GM12878 (cell line): ENCODE measurements at regions not wholly inside any gene's neighbourhood (a gene's known extent, or its start where the extent isn't known, plus 50 kb on each side); places are given as distances from the start of the nearest gene placed in this dataset.

Source experiments
- ATAC-seq: fragments of 200-7000 bp; cut with Tn5 transposase; 3 replicates; pipeline ENCODE4 v1.9.1; 2020; ENCODE audit warnings: mild to moderate bottlenecking, moderate library complexity
- BruUV-seq: library from RNA; stranded (reverse); fragments of 400-500 nt; replicated peaks from 2 replicates; lab custom pipeline; 2021; lab: Mats Ljungman, UMichigan
- CTCF ChIA-PET: fragments of 300-600 bp; sonication (Branson Sonifier 250); formaldehyde crosslinking; extraction: SDS; loops from one replicate; lab custom pipeline; 2021; ENCODE audit warnings: inconsistent platforms; lab: Yijun Ruan, JAX
- POLR2A ChIA-PET: fragments of 350-600 bp; formaldehyde crosslinking; extraction: SDS; loops from one replicate; lab custom pipeline; 2021; ENCODE audit warnings: inconsistent platforms; lab: Charles Lee
- RAD21 ChIA-PET: fragments of 300-600 bp; sonication (Branson Sonifier 250); formaldehyde crosslinking; loops from one replicate; lab custom pipeline; 2023; ENCODE audit warnings: antibody characterized with exemption; ENCODE audit not compliant: unreplicated experiment; lab: Charles Lee
- SMC1A ChIA-PET: fragments of 300-600 bp; sonication (Branson Sonifier 250); formaldehyde crosslinking; loops from one replicate; lab custom pipeline; 2023; ENCODE audit not compliant: unreplicated experiment, uncharacterized antibody; lab: Charles Lee
- DNase-seq: peaks from one replicate; pipeline ENCODE4 v3.0.0-alpha.2; 2011; ENCODE audit warnings: low read depth, low spot score
- FAIRE-seq: peaks from 3 replicates; lab custom pipeline; 2011; peaks lifted over from hg19 to GRCh38; lab: Jason Lieb, UNC
- H2AFZ ChIP-seq: 2 replicates; pipeline ENCODE4 v1.6.0; 2011; ENCODE audit warnings: low read depth, low read length, control low read depth; ENCODE audit not compliant: control insufficient read depth
- H3K27ac ChIP-seq: 2 replicates; pipeline ENCODE4 v1.5.1; 2011; ENCODE audit warnings: control low read depth; ENCODE audit not compliant: control insufficient read depth, insufficient read depth
- H3K27me3 ChIP-seq, 2 experiments: replicated peaks in 1 of 2; 2 replicates each; pipeline versions ENCODE4 v1.6.0 to v1.6.1; 2011; ENCODE audit warnings: low read length in 1 of 2; ENCODE audit not compliant: control insufficient read depth in 2 of 2, insufficient read depth in 2 of 2
- H3K36me3 ChIP-seq, 2 experiments: 2 replicates each; pipeline ENCODE4 v1.5.1; 2011; ENCODE audit warnings: low read length in 1 of 2; ENCODE audit not compliant: control insufficient read depth in 2 of 2, insufficient read depth in 2 of 2
- H3K4me1 ChIP-seq: 2 replicates; pipeline ENCODE4 v1.6.1; 2011; ENCODE audit warnings: mild to moderate bottlenecking, low read length, moderate library complexity, mixed read lengths; ENCODE audit not compliant: control insufficient read depth, insufficient read depth
- H3K4me2 ChIP-seq: 2 replicates; pipeline ENCODE4 v1.6.0; 2011; ENCODE audit warnings: control low read depth; ENCODE audit not compliant: control insufficient read depth, insufficient read depth
- H3K4me3 ChIP-seq: fragments of 200-600 bp; sonication (generic); 2 replicates; pipeline ENCODE4 v1.5.1; 2016
- H3K79me2 ChIP-seq: 2 replicates; pipeline ENCODE4 v1.6.0; 2011; ENCODE audit warnings: low read length; ENCODE audit not compliant: control insufficient read depth, insufficient read depth
- H3K9ac ChIP-seq: 2 replicates; pipeline ENCODE4 v1.8.0; 2011; ENCODE audit warnings: low read length, control low read depth, mixed read lengths; ENCODE audit not compliant: control insufficient read depth, insufficient read depth
- H3K9me3 ChIP-seq: replicated peaks from 3 replicates; pipeline ENCODE4 v1.5.1; 2011; ENCODE audit warnings: mild to moderate bottlenecking, low read length; ENCODE audit not compliant: control insufficient read depth, insufficient read depth
- H4K20me1 ChIP-seq: 2 replicates; pipeline ENCODE4 v1.6.0; 2011; ENCODE audit not compliant: control insufficient read depth, insufficient read depth
- BHLHE40 ChIP-seq, 2 experiments: fragments of 450-650 bp in 1 of 2; IDR thresholded peaks; 2 replicates each; pipeline ENCODE4 v1.6.1; 2011 to 2017; ENCODE audit warnings: low read depth in 2 of 2, borderline replicate concordance in 1 of 2, improper control_type of control experiment in 1 of 2, low read length in 1 of 2, mild to moderate bottlenecking in 1 of 2
- EZH2 ChIP-seq: IDR thresholded peaks from 2 replicates; pipeline ENCODE4 v1.6.1; 2012; ENCODE audit warnings: low read depth, mild to moderate bottlenecking, control low read depth, inconsistent platforms, low read length, borderline replicate concordance; ENCODE audit not compliant: control insufficient read depth
- GABPA ChIP-seq: IDR thresholded peaks from 2 replicates; pipeline ENCODE4 v1.6.1; 2014; ENCODE audit warnings: antibody characterized with exemption, low read depth, mild to moderate bottlenecking, inconsistent platforms
- KLF5 ChIP-seq: fragments of 450-650 bp; IDR thresholded peaks from 2 replicates; pipeline ENCODE4 v1.6.1; 2014; ENCODE audit warnings: mild to moderate bottlenecking; ENCODE audit not compliant: partially characterized antibody
- MXI1 ChIP-seq: fragments of 150-350 bp; IDR thresholded peaks from 2 replicates; pipeline ENCODE4 v1.6.1; 2011; ENCODE audit warnings: low read depth, mild to moderate bottlenecking, inconsistent platforms, low read length, improper control_type of control experiment
- MYB ChIP-seq: fragments of 150-350 bp; IDR thresholded peaks from 2 replicates; pipeline ENCODE4 v1.6.1; 2014; ENCODE audit warnings: mild to moderate bottlenecking, low read depth, low read length, borderline replicate concordance
- MYC ChIP-seq: IDR thresholded peaks from 2 replicates; pipeline ENCODE4 v1.6.1; 2011; ENCODE audit warnings: mild to moderate bottlenecking, low read length, moderate library complexity, inconsistent platforms; ENCODE audit not compliant: insufficient read depth, insufficient replicate concordance, insufficient read length, severe bottlenecking
- RAD51 ChIP-seq: fragments of 450-650 bp; IDR thresholded peaks from 2 replicates; pipeline ENCODE4 v1.6.1; 2016; ENCODE audit warnings: moderate library complexity, mild to moderate bottlenecking, inconsistent platforms
- RB1 ChIP-seq: fragments of 450-650 bp; formaldehyde crosslinking; IDR thresholded peaks from 2 replicates; pipeline ENCODE4 v1.6.1; 2017; ENCODE audit warnings: mild to moderate bottlenecking, borderline replicate concordance
- SIN3A ChIP-seq: IDR thresholded peaks from 2 replicates; pipeline ENCODE4 v1.6.1; 2012; ENCODE audit warnings: low read depth, low read length, improper control_type of control experiment
- WRNIP1 ChIP-seq: IDR thresholded peaks from 2 replicates; pipeline ENCODE4 v1.6.1; 2011; ENCODE audit warnings: low read depth, low read length, improper control_type of control experiment, borderline replicate concordance
- in situ Hi-C: fragments of 300-500 bp; cut with MboI; formaldehyde crosslinking; loops from 9 replicates; pipeline ENCODE4 v1.14.3; 2018; ENCODE audit warnings: mixed read lengths
- intact Hi-C: fragments of 100-400 bp; cut with micrococcal nuclease; formaldehyde crosslinking; loops from one replicate; pipeline ENCODE4 v1.14.2; 2022; ENCODE audit not compliant: unreplicated experiment
- TF ChIP-seq, protein P1 (sequence below): fragments of 450-650 bp; IDR thresholded peaks from 2 replicates; pipeline ENCODE4 v1.6.1; 2017; ENCODE audit warnings: mild to moderate bottlenecking, moderate library complexity
- TF ChIP-seq, protein P2 (sequence below): IDR thresholded peaks from 2 replicates; pipeline ENCODE4 v1.6.1; 2012; ENCODE audit warnings: low read depth, low read length, improper control_type of control experiment
- TF ChIP-seq, protein P3 (sequence below): IDR thresholded peaks from 2 replicates; pipeline ENCODE4 v1.6.1; 2011; ENCODE audit warnings: mild to moderate bottlenecking, low read depth, low read length, moderate library complexity; ENCODE audit not compliant: insufficient replicate concordance
- TF ChIP-seq, protein P4 (sequence below): fragments of 450-650 bp; IDR thresholded peaks from 2 replicates; pipeline ENCODE4 v1.6.1; 2017; ENCODE audit warnings: low read depth, mild to moderate bottlenecking, moderate library complexity

DNA sequence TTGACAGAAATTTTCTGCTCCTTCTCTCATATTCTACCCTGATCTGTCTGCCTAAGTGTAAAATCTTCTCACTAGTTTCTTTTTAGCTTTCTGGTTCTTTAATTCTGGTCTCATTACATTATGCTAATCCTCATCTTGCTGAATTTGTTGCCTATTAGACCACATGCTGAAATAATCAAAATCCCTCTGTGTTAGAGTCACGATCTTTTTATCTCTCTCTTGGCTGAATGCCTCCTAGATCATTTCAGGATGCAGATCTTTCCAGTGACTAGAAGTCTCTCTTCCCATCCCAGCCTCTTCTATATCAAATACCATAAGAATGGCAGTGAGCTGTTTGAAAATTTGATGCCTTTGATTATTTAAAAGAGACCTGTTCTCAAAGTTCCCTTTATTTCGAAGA is 661.9 kb downstream of the SORCS1 start (continued):
- TF ChIP-seq, protein P1, sequence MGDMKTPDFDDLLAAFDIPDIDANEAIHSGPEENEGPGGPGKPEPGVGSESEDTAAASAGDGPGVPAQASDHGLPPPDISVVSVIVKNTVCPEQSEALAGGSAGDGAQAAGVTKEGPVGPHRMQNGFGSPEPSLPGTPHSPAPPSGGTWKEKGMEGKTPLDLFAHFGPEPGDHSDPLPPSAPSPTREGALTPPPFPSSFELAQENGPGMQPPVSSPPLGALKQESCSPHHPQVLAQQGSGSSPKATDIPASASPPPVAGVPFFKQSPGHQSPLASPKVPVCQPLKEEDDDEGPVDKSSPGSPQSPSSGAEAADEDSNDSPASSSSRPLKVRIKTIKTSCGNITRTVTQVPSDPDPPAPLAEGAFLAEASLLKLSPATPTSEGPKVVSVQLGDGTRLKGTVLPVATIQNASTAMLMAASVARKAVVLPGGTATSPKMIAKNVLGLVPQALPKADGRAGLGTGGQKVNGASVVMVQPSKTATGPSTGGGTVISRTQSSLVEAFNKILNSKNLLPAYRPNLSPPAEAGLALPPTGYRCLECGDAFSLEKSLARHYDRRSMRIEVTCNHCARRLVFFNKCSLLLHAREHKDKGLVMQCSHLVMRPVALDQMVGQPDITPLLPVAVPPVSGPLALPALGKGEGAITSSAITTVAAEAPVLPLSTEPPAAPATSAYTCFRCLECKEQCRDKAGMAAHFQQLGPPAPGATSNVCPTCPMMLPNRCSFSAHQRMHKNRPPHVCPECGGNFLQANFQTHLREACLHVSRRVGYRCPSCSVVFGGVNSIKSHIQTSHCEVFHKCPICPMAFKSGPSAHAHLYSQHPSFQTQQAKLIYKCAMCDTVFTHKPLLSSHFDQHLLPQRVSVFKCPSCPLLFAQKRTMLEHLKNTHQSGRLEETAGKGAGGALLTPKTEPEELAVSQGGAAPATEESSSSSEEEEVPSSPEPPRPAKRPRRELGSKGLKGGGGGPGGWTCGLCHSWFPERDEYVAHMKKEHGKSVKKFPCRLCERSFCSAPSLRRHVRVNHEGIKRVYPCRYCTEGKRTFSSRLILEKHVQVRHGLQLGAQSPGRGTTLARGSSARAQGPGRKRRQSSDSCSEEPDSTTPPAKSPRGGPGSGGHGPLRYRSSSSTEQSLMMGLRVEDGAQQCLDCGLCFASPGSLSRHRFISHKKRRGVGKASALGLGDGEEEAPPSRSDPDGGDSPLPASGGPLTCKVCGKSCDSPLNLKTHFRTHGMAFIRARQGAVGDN, result no peak
- TF ChIP-seq, protein P2, sequence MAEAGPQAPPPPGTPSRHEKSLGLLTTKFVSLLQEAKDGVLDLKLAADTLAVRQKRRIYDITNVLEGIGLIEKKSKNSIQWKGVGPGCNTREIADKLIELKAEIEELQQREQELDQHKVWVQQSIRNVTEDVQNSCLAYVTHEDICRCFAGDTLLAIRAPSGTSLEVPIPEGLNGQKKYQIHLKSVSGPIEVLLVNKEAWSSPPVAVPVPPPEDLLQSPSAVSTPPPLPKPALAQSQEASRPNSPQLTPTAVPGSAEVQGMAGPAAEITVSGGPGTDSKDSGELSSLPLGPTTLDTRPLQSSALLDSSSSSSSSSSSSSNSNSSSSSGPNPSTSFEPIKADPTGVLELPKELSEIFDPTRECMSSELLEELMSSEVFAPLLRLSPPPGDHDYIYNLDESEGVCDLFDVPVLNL, result no peak
- TF ChIP-seq, protein P3, sequence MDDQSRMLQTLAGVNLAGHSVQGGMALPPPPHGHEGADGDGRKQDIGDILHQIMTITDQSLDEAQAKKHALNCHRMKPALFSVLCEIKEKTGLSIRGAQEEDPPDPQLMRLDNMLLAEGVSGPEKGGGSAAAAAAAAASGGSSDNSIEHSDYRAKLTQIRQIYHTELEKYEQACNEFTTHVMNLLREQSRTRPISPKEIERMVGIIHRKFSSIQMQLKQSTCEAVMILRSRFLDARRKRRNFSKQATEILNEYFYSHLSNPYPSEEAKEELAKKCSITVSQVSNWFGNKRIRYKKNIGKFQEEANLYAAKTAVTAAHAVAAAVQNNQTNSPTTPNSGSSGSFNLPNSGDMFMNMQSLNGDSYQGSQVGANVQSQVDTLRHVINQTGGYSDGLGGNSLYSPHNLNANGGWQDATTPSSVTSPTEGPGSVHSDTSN, result no peak
- TF ChIP-seq GABPA, result no peak

DNA sequence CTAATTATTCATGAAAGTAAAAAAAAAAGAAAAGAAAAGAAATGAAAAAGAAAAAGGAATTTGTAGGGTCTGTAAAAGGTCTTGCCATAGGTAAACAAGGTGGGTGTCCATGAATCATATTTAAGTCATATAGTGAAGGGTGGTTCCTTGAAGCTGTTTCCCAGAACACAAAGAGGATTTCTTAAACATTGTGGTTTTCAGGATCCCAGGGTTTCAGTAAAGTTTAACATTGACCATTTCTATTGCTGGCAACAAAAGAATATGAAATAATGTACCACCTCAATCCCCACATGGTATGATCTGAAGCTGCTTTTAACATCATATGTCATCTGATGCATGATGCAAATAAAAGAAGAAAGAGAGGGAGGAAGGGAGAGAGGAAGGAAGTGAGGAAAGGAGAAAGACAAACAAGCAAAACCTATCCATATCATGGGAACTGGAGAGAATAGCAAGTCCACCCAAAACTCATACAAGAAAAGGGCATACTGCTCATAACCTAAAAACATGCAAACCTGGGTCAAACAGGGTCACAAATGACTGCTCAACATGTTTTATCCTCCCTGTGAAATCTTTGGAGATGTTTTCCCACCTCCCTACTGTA is 663.5 kb downstream of the SORCS1 start:
- Histone ChIP-seq H2AFZ (no peak overlapping the region), H3K27ac (no peak overlapping the region), H3K4me3 (no peak overlapping the region), H3K79me2 (no peaks in the 10 kb centered on the region), H3K27me3 (no peaks in the 10 kb centered on the region), H3K4me1 (no peaks in the 10 kb centered on the region), H4K20me1 (no peaks in the 10 kb centered on the region), H3K4me2 (no peak overlapping the region), H3K9ac (no peak overlapping the region), H3K9me3 (no peaks in the 10 kb centered on the region), H3K36me3 (no peaks in the 10 kb centered on the region)
- ChIA-PET RAD21 (no interaction called here), CTCF (no interaction called here), POLR2A (no interaction called here), SMC1A (no interaction called here)
- FAIRE-seq (no peak), ATAC-seq (no peak), DNase-seq (no peak)
- in situ Hi-C loops, result no loop called here
- intact Hi-C loops, result no loop called here
- BruUV-seq, result no TSS peak
- TF ChIP-seq WRNIP1 (no peak), MXI1 (no peak), BHLHE40 (IDR thresholded peaks at IDR 0.05; ENCODE audit: borderline replicate concordance in 1 of 2, low read depth in 2 of 2, low read length in 1 of 2) (no peak), RB1 (no peak), RAD51 (no peak), MYC (no peak), KLF5 (no peak), EZH2 (no peak), MYB (no peak), SIN3A (no peak)
- TF ChIP-seq, protein P4, sequence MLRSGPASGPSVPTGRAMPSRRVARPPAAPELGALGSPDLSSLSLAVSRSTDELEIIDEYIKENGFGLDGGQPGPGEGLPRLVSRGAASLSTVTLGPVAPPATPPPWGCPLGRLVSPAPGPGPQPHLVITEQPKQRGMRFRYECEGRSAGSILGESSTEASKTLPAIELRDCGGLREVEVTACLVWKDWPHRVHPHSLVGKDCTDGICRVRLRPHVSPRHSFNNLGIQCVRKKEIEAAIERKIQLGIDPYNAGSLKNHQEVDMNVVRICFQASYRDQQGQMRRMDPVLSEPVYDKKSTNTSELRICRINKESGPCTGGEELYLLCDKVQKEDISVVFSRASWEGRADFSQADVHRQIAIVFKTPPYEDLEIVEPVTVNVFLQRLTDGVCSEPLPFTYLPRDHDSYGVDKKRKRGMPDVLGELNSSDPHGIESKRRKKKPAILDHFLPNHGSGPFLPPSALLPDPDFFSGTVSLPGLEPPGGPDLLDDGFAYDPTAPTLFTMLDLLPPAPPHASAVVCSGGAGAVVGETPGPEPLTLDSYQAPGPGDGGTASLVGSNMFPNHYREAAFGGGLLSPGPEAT, result no peak
